Globus pallidus (tissue), 1 donor: ENCODE measurements at regions not wholly inside any gene's neighbourhood (a gene's known extent, or its start where the extent isn't known, plus 50 kb on each side); places are given as distances from the start of the nearest gene placed in this dataset.
A peak's percentile ranks its signal among the peaks of the same experiment; 100 is the strongest.
"Not testable (repeated sequence)": the region's sequence is repeated elsewhere in the genome, so short reads cannot be mapped to it uniquely, and the experiment has no call there.

Experiments
- DNase-seq: peaks from one replicate; pipeline ENCODE4 v3.0.0-alpha.2; 2015; ENCODE audit warnings: low spot score

- not testable (repeated sequence) for DNase-seq
These were observed 131.9 kb downstream of the CWH43 start for GRCh38 chr4:49117951-49118350.

GRCh38 chr4:49118379-49119212 is 132.5 kb downstream of the CWH43 start:
- DNase-seq: not testable (repeated sequence)

GRCh38 chr4:49119345-49119744 is 133.3 kb downstream of the CWH43 start:
- DNase-seq: not testable (repeated sequence)

- not testable (repeated sequence) for DNase-seq
These were observed 134.1 kb downstream of the CWH43 start for GRCh38 chr4:49120042-49120779.

GRCh38 chr4:49120804-49121203 is 134.7 kb downstream of the CWH43 start:
- DNase-seq: peak; percentile 71

- DNase-seq: not testable (repeated sequence)
These were observed 140.4 kb downstream of the CWH43 start for GRCh38 chr4:49126443-49126842.

- DNase-seq: not testable (repeated sequence)
These were observed 140.8 kb downstream of the CWH43 start for GRCh38 chr4:49126858-49127257.

- DNase-seq: not testable (repeated sequence)
These were observed 143.3 kb downstream of the CWH43 start for GRCh38 chr4:49129385-49129784.

GRCh38 chr4:49129870-49130269 is 143.8 kb downstream of the CWH43 start:
- not testable (repeated sequence) for DNase-seq

GRCh38 chr4:49130724-49131123 is 144.6 kb downstream of the CWH43 start:
- DNase-seq: not testable (repeated sequence)

GRCh38 chr4:49137043-49137442 is 151.0 kb downstream of the CWH43 start:
- not testable (repeated sequence) for DNase-seq

- DNase-seq: not testable (repeated sequence)
These were observed 151.9 kb downstream of the CWH43 start for GRCh38 chr4:49137961-49138360.

GRCh38 chr4:49138818-49139217 is 152.7 kb downstream of the CWH43 start:
- DNase-seq: not testable (repeated sequence)

GRCh38 chr4:49139513-49139912 is 153.4 kb downstream of the CWH43 start:
- not testable (repeated sequence) for DNase-seq

GRCh38 chr4:49140351-49140750 is 154.3 kb downstream of the CWH43 start:
- not testable (repeated sequence) for DNase-seq

GRCh38 chr4:49141955-49142354 is 155.9 kb downstream of the CWH43 start:
- DNase-seq: not testable (repeated sequence)

GRCh38 chr4:49147143-49147542 is 161.1 kb downstream of the CWH43 start:
- not testable (repeated sequence) for DNase-seq

GRCh38 chr4:49147596-49147995 is 161.5 kb downstream of the CWH43 start:
- not testable (repeated sequence) for DNase-seq

- DNase-seq: peak; percentile 91
These were observed 163.2 kb downstream of the CWH43 start for GRCh38 chr4:49149006-49149975.

GRCh38 chr4:49150351-49151083 is 164.4 kb downstream of the CWH43 start:
- DNase-seq: not testable (repeated sequence)

GRCh38 chr4:49153011-49153410 is 166.9 kb downstream of the CWH43 start:
- not testable (repeated sequence) for DNase-seq
